KBM-7 (cell line): ENCODE measurements at regions not wholly inside any gene's neighbourhood (a gene's known extent, or its start where the extent isn't known, plus 50 kb on each side); places are given as distances from the start of the nearest gene placed in this dataset.
"Not testable (repeated sequence)": the region's sequence is repeated elsewhere in the genome, so short reads cannot be mapped to it uniquely, and the experiment has no call there.

ENCODE experiments used
- DNase-seq: peaks from one replicate; pipeline ENCODE4 v3.0.0-alpha.2; 2015
- in situ Hi-C: fragments of 300-500 bp; cut with MboI; formaldehyde crosslinking; loops from 2 replicates; pipeline ENCODE4 v1.14.3; 2020; ENCODE audit warnings: low sequenced_read_pairs, low pct_unique_long_range_greater_than_20kb, mixed read lengths

DNA sequence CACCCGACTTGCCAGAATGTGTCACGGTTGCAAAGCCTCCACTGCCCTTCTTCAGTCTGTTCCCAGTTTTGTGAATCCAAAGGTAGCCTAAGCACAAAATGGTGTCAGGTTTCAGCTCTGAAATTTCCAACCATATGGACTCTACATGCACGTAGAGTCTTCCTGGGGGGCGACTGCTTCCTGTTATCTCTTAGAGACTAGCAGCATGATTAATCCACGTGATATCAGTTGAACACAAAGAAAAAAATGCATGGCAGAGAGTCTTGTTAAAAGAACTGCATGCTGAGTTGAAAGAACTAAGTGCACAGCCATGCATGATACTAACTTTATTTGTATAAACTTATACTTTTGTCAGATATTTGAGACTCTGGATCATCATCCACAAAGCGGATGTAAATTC lies 404.4 kb downstream of the SOCS6 start:
- in situ Hi-C loops: no loop called here
- DNase-seq: no peak

DNA sequence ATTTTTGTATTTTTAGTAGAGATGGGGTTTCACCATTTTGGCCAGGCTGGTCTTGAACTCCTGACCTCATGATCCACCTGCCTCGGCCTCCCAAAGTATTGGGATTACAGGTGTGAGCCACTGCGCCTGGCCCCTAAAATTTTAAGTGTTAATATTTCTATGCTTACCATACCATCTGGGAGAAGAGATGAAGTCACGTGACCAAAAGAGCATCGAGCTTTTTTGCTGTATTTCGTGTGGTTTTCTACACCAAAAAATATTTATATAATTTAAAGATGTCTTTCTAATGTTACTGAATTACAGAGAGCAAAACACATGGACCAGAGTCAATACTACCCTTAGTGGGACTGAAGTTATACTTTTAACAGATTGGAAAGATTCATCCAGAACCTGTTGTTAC lies 400.9 kb downstream of the SOCS6 start:
- in situ Hi-C loops, DNase-seq: not testable (repeated sequence)

DNA sequence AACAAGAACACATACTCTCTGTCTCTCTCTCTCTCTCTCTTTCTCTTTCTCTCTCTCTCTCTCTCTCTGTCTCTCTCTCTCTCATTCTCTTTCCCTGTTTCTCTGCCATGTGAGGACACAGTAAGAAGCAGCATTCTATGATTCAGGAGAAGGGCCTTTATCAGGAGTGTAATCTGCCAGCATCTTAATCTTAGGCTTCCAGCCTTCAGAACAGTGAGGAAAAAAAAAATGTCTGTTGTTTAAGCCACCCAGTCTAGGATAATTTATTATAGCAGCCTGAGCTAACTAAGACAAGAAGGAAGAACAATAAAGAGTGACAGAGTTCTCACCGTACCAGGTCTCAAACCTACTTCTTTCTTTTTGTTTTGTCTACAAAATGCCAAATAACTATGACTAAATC lies 399.4 kb downstream of the SOCS6 start:
- in situ Hi-C loops: no loop called here
- no peak for DNase-seq

DNA sequence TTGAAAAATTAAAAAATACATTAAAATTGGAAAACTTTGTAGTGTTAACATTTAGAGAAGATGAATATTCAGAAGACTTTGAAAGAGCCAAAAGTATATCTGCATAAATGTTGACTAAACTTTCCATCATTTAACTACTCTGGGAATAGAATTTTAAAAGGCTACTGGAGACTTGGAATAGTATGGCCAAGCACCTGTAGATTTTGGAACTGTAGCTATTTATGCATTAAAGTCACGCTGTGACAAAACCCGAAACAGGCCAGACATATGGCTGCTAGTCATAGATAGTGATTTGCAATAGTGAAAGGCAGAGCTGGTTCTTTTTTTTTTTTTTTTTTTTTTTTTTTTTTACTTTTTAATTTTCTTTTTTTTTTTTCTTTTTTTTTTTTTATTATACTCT lies 396.0 kb downstream of the SOCS6 start:
- DNase-seq: no peak
- in situ Hi-C loops: no loop called here

DNA sequence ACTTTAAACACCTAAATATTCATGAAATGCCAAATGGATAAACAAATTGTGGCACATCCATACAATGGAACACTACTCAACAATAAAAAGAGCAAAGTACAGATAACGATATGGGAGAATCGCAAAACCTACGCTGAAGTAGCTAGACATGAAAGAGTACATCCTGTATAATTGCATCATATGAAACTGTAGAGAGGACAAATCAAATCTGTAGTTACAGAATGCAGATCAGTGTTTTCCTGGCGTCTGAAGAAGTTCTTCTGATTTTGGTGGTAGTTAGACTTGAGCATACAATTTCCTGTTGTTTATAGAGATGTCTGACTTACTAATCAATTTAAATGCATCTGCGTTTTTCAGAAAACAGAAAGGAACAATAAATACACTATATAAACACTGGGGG lies 394.4 kb downstream of the SOCS6 start:
- in situ Hi-C loops: no loop called here
- no peak for DNase-seq

DNA sequence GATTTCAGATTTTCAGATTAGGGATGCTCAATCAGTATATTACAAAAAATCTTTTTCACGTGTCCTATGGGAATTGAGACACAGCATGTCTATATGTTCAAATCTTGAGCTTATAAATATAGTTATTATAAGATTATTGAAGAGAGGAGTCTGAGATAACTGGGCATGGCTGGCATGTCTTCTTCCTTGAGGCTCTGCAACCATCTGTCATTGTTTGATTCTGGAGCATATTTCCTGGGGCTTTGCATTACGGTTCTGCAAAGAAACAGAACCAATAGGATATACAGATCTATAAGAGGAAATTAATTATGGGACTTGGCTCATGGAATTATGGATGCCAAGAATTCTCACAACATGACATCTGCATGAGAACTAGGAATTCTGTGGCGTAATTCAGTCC lies 386.1 kb downstream of the SOCS6 start:
- in situ Hi-C loops: no loop called here
- no peak for DNase-seq

DNA sequence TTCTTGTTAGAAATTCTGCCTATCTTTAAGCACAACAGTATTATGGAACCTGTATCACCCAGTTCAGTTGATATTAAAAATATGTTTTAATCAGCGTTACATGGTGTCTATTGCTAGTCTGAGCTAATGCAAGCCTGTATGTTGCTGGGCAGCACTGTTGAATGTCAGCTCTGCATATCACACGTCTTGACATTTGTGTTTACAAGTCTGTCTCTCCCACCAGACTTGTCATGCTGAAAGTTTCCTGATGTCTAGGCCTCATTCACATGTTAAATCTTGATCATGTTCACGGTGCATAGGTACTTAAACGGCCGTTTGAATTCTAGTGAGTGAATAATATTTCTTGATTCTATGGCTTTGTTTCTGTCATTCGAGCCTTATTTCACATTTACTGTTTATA lies 385.0 kb downstream of the SOCS6 start:
- no peak for DNase-seq
- in situ Hi-C loops: no loop called here

DNA sequence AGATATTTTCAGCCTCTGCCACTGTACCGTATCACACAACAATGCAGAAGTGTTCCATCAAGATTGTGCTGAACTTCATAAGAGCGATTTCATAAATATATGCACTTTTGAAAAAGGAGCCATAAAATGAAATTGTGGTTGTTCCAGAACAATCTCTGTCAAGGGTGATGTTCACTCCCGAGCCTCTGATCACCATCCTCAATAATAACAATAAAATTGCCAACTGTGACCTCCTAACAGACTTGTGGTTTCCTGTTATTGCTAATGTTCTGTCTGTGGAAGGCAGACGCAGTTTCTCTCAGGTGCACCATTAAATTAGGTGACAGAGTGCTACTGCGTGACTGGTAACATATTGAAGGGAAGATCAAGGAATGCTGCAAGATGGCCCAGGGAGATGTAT lies 383.7 kb downstream of the SOCS6 start:
- DNase-seq: no peak
- in situ Hi-C loops: no loop called here

DNA sequence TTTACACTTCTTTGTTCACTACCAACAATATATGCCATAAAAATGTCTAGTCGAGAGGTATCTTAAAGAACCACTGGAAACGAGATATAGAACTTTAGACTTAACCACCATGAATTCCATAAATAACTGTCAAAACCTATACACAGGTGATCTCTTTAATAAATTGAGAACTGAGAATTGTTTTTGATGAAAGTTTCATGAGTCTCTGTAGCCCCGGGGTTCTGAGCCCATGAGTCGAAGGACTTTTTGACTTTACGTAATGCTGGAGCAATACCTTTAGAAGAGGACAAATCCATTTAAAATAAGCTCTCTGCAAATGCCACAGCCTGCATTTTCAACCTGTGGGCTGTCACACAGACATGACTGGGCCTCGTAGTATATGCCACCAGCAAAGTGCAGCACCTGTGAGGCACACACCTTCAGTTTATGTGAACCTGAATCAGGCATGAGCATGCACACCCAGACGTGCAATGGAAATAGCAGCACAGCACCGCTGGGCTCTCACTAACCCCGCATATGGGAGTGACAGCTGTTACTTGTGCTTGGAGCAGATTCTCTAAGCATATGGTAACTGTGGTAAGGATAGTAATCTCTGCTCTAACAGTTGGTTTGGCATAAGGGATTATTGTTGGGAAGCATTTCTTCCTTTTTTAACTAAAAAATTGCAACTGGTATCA lies 383.2 kb downstream of the SOCS6 start:
- no peak for DNase-seq
- in situ Hi-C loops: no loop called here

DNA sequence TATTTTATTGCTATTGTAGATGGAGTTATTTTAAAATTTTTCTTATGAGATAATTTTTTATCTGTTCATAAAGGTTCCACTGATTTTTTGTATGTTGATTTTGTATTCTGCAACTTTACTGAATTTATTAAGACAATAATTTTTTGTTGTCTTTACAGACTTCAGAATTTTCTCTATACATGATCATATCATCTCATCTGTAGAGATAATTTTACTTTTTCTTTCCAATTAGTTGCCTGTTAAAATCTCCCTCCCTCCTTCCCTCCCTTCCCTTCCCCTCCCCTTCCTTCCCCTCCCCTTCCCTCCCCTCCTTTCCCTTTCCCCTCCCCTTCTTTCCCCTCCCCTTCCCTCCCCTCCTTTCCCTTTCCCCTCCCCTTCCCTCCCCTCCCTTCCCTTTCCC lies 378.1 kb downstream of the SOCS6 start:
- in situ Hi-C loops: no loop called here
- no peak for DNase-seq

DNA sequence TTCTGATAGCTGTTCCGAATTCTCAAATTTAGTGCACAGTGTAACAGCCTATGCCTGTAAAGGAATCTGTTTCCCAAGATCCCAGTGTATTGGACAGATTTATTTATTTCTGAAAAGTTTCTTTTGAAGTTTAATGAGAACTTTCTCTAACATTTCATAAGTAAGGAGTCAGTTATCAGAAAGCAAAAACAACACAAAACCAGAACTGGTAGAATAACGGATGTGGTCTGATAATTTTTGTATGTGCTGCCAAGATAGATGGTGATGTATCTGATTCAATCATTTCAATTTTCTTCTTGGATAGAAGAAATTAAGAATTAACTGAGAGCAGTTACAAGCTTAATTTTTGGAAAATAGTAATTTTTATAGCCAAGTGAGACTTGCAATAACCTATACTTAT lies 374.3 kb downstream of the SOCS6 start:
- DNase-seq: no peak
- in situ Hi-C loops: no loop called here

DNA sequence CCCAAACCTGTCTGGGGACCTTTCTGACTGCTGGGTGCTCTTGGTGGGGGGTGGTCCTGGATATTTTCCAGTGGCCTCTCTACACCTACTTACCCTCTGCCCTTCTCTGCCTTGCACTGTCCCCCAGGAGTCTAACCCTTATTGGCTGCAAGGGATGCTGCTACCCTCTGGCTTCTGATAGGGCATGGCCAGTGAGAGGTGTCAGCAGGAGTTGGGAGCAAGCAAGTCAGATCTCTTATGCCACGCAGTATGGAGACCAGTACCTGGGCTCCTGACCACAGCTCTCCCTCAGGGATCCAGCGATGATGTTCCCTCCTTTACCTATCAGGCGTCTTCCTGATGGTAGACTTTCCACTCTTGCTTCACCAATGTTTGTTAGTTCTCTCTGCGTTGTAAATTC lies 373.7 kb downstream of the SOCS6 start:
- in situ Hi-C loops: no loop called here

DNA sequence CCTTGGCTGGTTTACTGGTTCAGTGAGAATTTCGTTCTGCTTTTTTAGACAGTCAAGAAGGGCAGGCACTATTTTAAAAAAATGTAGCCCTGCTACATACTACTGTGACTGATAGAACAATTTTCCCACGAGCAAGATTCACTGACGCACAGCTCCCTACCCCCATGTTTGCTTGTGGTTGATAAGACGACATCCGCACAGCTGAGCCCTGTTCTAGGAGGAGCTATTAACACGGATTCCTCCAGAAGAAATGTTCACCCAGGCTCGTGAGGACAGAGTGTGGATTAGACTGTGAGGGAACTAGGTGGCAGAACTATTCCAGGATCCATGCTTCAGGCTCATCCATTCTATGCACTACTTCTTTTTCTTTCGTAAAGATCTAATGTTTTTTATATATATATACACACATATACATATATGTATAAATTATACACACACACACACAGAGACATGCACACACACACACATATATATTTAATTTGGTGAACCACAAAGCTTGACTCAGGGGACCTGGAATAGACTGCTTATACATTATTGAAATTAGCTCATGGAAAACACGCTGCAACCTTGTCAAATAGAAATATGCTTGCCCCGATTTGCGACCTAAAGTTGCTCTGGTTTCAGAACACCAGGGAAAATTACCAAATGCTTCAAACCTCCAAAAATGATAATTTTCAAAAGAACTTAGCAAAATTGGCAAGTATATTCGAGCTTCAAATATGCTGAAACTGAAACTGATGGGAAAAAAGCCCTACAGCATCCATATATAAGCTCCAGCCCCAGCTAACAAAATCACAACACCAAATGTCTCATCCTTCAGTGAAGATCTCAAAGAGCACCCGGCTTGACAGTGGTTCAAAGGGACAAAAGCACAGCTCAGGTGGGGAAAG lies 370.4 kb downstream of the SOCS6 start:
- no peak for DNase-seq
- in situ Hi-C loops: no loop called here

More for the DNA sequence above, 373.7 kb downstream of the SOCS6 start:
- no peak for DNase-seq

DNA sequence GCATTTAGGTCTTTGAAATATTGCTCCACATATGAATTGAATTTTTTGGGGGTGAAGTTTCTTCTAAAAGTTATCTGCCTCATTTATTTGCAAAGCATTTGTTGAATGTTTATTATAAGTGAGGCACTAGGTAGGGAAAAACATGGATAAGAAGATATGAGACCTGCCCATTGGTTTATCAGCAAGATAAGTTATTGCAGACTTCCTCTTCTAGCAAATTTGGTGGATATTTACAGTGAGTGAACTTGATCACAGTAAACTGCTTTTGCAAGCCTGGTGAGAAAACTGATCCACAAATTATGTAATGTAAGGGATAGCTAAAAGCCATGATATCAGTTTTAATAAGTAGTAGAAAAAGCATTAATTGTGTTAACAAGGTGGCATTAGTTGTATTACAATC lies 364.8 kb downstream of the SOCS6 start:
- in situ Hi-C loops: no loop called here
- DNase-seq: no peak

DNA sequence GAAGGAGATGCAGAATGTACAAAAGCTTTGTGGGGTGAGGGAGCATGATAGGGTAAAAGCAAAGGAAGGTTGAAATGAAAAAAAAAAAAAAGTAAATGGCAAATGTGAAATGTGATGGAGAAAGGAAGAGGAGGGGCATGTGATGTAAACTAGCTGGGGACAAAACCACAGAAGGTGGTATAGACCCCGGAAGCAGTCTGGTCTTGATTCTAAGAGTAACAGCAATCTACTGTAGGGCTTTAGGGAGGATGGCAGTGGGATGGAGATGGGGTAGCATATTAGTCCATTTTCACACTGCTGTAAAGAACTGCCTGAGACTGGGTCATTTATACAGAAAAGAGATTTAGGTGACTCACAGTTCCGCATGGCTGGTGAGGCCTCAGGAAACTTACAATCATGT lies 362.0 kb downstream of the SOCS6 start:
- in situ Hi-C loops: no loop called here
- DNase-seq: no peak

DNA sequence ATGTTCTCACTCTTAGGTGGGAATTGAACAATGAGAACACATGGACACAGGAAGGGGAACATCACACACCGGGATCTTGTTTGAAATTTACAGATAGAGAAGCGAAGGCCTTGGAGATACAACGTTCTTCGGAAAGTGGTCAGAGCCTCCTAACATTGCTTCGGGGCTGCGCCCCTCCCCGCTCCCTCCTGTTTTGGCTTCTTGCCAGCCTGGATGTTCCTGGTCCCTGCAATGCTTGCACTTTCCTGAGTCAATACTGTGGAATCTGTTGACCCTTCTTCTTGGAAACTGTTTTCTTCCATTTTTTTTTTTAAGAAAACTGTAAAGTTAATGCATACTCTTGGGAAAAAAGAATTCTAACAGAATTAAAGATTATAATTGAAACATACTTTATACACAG lies 360.8 kb downstream of the SOCS6 start:
- DNase-seq: no peak
- in situ Hi-C loops: no loop called here

DNA sequence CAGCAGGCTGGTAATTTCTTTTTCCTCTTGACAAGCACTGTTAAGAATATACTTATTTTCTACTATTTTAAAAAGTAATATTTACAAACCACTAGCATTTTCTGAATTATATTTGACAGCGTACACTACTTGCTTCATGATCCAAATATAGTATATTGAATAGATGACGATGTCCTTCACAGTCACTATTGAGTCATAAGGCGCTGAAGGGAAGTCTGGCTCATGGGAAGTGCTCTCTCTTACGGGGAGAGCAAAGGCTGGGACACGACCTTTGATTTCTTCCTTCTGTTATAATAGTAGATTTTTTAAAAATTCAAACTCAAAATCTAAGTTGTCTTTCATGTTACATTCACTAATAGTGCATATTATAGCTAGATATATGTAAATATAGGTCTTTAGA lies 357.1 kb downstream of the SOCS6 start:
- no peak for DNase-seq
- in situ Hi-C loops: no loop called here

DNA sequence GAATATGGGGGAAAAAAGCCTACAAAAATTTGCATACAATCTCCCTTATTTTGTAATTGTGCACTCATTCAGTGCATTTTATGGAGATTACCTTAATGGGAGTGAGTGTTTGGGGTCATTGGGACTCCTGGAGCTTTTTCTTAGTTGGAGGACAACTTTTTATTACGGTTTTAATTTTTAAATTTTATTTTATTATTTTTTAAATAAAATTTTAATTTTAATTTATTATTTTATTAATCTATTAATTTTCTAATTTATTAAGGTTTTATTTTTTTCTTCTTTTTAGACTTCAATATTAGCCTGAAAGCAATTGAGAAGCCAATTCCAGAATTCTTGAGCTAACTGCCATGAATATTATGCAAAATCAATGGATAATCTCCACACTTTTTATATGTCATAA lies 355.0 kb downstream of the SOCS6 start:
- DNase-seq: no peak
- in situ Hi-C loops: no loop called here

DNA sequence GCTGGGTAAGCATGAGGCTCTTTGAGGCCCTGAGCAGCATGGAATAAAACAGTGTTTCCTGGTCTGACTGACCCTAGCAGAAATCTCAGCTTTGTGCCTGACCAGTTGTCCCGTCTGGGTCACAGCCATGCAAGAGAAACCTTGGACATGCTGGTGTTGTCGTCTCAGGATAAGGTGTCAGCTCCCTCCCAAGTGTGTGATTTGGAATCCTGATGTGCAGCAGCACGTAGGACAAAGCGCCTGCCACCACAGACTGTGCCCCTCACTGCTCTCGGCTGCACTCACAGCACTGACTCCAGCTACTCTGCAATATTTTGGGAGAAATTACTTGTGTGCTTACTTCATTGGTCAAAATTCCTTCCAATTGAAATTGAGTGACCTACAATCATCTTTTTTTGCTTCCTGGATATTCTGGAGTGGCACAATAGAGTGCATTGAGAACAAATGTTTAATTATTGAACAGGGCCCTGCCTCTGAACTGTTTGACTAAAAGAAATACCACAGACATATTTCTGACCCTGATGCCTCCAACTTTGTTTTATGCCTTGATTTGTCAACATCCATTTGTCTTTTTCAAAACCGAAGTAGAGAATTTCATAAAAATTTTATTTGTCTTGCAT lies 352.4 kb downstream of the SOCS6 start:
- DNase-seq: no peak
- in situ Hi-C loops: no loop called here

DNA sequence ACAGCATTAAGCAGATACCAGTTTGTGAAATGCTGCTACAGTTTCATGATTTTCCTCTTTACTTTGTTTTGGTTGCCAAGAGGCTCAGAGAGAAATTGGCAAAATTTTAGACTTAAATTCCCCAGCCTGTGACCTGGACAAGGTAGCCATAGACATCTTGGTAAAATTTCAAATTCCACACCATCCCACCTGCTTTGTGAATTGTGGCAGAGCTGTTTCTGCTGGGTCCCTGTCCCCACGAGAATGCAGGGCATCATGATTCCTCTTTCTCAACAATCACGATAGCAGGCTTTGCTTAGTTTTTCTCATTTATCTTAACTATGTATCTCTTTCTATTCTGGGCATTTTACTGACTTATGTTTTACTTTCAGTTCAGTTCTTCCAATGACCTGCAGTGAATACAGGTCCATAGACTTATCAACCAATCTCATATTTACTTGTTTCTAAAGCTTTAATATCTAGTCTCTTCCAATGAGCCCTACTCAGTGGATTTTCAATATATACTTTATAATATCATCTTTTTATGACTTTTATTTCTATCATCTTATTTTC lies 351.6 kb downstream of the SOCS6 start:
- no peak for DNase-seq
- in situ Hi-C loops: no loop called here
